ENCODE measurements at regions not wholly inside any gene's neighbourhood (a gene's known extent, or its start where the extent isn't known, plus 50 kb on each side); places are given as distances from the start of the nearest gene placed in this dataset.

- TF ChIP-seq TAF1 (IDR thresholded peaks at IDR 0.05; ENCODE audit: low read depth): no peak
- TF ChIP-seq MAX (IDR thresholded peaks at IDR 0.05): no peak
- TF ChIP-seq REST (IDR thresholded peaks at IDR 0.05; ENCODE audit: low read depth): no peak
- TF ChIP-seq YY1 (IDR thresholded peaks at IDR 0.05; ENCODE audit: low read depth): no peak
These were observed 66.6 kb upstream of the TOM1L1 start for GRCh38 chr17:54834086-54834485.

All from Ishikawa (cell line).